ENCODE measurements at regions not wholly inside any gene's neighbourhood (a gene's known extent, or its start where the extent isn't known, plus 50 kb on each side); places are given as distances from the start of the nearest gene placed in this dataset.

GRCh38 chr10:124213899-124214510 is 120.6 kb upstream of the CHST15 start:
- TF ChIP-seq CTCF (IDR thresholded peaks at IDR 0.05) (no peak), POLR2AphosphoS5 (IDR thresholded peaks at IDR 0.05) (no peak), POLR2A (IDR thresholded peaks at IDR 0.05; ENCODE audit: low read depth) (no peak), EP300 (IDR thresholded peaks at IDR 0.05) (no peak)

Measured in esophagus muscularis mucosa (tissue), 4 donors.